Breast epithelium (tissue), 3 donors: ENCODE measurements at regions not wholly inside any gene's neighbourhood (a gene's known extent, or its start where the extent isn't known, plus 50 kb on each side); places are given as distances from the start of the nearest gene placed in this dataset.

Experiments used
- POLR2A ChIP-seq: fragments of 450-650 bp; IDR thresholded peaks from one replicate; pipeline ENCODE4 v1.6.1; 2016; ENCODE audit warnings: antibody characterized with exemption, mild to moderate bottlenecking, moderate library complexity
- POLR2AphosphoS5 ChIP-seq, 3 donors: sonication (generic); formaldehyde crosslinking; IDR thresholded peaks; one replicate each; pipeline ENCODE4 v1.6.1; 2017; ENCODE audit warnings: antibody characterized with exemption in 3 of 3
- TF ChIP-seq, protein P1 (sequence below), 3 donors: fragments of 450-650 bp; IDR thresholded peaks; one replicate each; pipeline ENCODE4 v1.5.1; 2016 to 2017; ENCODE audit warnings: antibody characterized with exemption in 3 of 3, mild to moderate bottlenecking in 3 of 3, moderate library complexity in 3 of 3

DNA sequence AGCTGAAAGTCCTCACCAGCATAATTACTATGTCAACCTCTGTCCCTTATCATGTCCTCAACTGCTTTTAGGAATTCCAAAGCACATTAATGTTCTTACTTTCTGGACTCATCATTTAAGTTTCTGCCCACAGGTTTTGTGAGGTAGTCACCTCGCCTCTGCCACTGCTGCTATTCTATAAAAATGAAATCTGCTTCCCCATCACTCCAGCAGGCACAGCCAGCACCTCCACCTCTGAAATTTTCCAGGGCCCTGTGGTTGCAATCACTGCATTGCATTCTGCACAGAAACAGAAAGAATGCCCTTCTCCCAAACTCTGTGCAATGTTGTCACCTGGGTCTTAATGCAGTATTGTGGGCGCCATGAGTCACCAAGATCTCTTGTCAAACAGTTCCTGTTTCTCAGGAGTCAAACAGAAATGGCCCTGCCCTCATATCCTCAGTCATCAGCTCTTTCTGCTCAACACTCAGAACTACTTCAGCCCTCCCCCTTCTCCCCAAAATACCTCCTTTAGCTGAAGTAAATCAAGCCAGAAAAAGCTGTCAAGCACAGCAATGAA lies 529.2 kb upstream of the NBEA start:
- TF ChIP-seq, protein P1, sequence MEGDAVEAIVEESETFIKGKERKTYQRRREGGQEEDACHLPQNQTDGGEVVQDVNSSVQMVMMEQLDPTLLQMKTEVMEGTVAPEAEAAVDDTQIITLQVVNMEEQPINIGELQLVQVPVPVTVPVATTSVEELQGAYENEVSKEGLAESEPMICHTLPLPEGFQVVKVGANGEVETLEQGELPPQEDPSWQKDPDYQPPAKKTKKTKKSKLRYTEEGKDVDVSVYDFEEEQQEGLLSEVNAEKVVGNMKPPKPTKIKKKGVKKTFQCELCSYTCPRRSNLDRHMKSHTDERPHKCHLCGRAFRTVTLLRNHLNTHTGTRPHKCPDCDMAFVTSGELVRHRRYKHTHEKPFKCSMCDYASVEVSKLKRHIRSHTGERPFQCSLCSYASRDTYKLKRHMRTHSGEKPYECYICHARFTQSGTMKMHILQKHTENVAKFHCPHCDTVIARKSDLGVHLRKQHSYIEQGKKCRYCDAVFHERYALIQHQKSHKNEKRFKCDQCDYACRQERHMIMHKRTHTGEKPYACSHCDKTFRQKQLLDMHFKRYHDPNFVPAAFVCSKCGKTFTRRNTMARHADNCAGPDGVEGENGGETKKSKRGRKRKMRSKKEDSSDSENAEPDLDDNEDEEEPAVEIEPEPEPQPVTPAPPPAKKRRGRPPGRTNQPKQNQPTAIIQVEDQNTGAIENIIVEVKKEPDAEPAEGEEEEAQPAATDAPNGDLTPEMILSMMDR (IDR thresholded peaks at IDR 0.05): no peak
- TF ChIP-seq POLR2A: no peak
- TF ChIP-seq POLR2AphosphoS5 (IDR thresholded peaks at IDR 0.05): no peak
